ENCODE measurements at regions not wholly inside any gene's neighbourhood (a gene's known extent, or its start where the extent isn't known, plus 50 kb on each side); places are given as distances from the start of the nearest gene placed in this dataset.

- Histone ChIP-seq H3K9me3 (no peaks in the 10 kb centered on the region), H3K27ac (ENCODE audit: low read depth in 2 of 2, low read length in 1 of 2) (peak overlapping the region; percentile 55 to 77; a peak in 3 of 4 replicates), H3K36me3 (replicated peaks in 1 of 2; ENCODE audit: control insufficient read depth in 1 of 2, insufficient read depth in 2 of 2, low read length in 1 of 2) (no peaks in the 10 kb centered on the region), H3K4me2 (peak overlapping the region; percentile 58), H3K27me3 (ENCODE audit: insufficient read depth) (no peaks in the 10 kb centered on the region), H4K20me1 (ENCODE audit: insufficient read depth) (no peaks in the 10 kb centered on the region), H3K9me2 (no peaks in the 10 kb centered on the region), H3F3A (replicated peaks; ENCODE audit: insufficient read depth) (peaks cover 17% of the 10 kb centered on the region), H2AFZ (ENCODE audit: low read depth) (peak overlapping the region; percentile 67), H3K79me2 (ENCODE audit: insufficient read depth) (no peaks in the 10 kb centered on the region), H3K9ac (peak overlapping the region; percentile 32; the same call in 1 of the 2 replicates), H3K4me1 (ENCODE audit: control insufficient read depth in 1 of 2, insufficient read depth in 2 of 2, low read depth in 1 of 2, low read length in 1 of 2) (peaks cover 0 to 16% of the 10 kb centered on the region in 2 experiments; a peak in 1 of 4 replicates), H3K4me3 (ENCODE audit: low read depth in 2 of 2, low read length in 1 of 2) (no peak overlapping the region; a peak in 1 of 4 replicates)
- CTCF ChIA-PET = interaction anchor here (1.4 kb wide), 1 partner anchor 180 kb away, joined by 3 read pairs; no protein-coding TSS in a partner anchor
- POLR2A ChIA-PET = no interaction called here
- no peak for DNase-seq
- 22% methylated on average over 4 of the region's 4 CpGs for WGBS (ENCODE audit: low lambda C conversion rate)
- TF ChIP-seq JUND (IDR thresholded peaks at IDR 0.05) = peak; percentile 79
- no peak for TF ChIP-seq EZH2phosphoT487 (IDR thresholded peaks at IDR 0.05; ENCODE audit: borderline replicate concordance, low read depth)
- peak; percentile 80 for TF ChIP-seq ELF1 (IDR thresholded peaks at IDR 0.05)
- 0 out of 2 replicates have a peak, but pooled peaks have one; percentile 9 for TF ChIP-seq CTCF (IDR thresholded peaks at IDR 0.05)
- TF ChIP-seq TEAD4 (IDR thresholded peaks at IDR 0.05; ENCODE audit: borderline replicate concordance, insufficient read depth) = 0 out of 2 replicates have a peak, but pooled peaks have one; percentile 15
- peak; percentile 92 for TF ChIP-seq PBX3 (IDR thresholded peaks at IDR 0.05)
- no peak for TF ChIP-seq TAF1 (IDR thresholded peaks at IDR 0.05; ENCODE audit: borderline replicate concordance, low read depth, low read length)
- no peak for TF ChIP-seq NRF1 (IDR thresholded peaks at IDR 0.05; ENCODE audit: low read depth, low read length)
- TF ChIP-seq, protein P1, sequence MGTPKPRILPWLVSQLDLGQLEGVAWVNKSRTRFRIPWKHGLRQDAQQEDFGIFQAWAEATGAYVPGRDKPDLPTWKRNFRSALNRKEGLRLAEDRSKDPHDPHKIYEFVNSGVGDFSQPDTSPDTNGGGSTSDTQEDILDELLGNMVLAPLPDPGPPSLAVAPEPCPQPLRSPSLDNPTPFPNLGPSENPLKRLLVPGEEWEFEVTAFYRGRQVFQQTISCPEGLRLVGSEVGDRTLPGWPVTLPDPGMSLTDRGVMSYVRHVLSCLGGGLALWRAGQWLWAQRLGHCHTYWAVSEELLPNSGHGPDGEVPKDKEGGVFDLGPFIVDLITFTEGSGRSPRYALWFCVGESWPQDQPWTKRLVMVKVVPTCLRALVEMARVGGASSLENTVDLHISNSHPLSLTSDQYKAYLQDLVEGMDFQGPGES (IDR thresholded peaks at IDR 0.05; ENCODE audit: low read depth, low read length) = no peak
- no peak for TF ChIP-seq MXI1 (IDR thresholded peaks at IDR 0.05; ENCODE audit: low read depth, low read length)
- TF ChIP-seq USF2 (IDR thresholded peaks at IDR 0.05; ENCODE audit: borderline replicate concordance, low read depth, low read length) = no peak
- peak; percentile 77; the same call in 1 of the 2 replicates for TF ChIP-seq NFIC (IDR thresholded peaks at IDR 0.05; ENCODE audit: borderline replicate concordance)
- no peak for TF ChIP-seq GATA2 (CRISPR knock-in tag; IDR thresholded peaks at IDR 0.05)
- TF ChIP-seq POLR2AphosphoS5 (IDR thresholded peaks at IDR 0.05; ENCODE audit: low read depth, low read length) = no peak; the same call in 1 of the 2 replicates
- no peak for TF ChIP-seq SIN3A (IDR thresholded peaks at IDR 0.05; ENCODE audit: borderline replicate concordance, low read depth, low read length)
- no peak for TF ChIP-seq YY1 (IDR thresholded peaks at IDR 0.05; ENCODE audit: low read depth)
- TF ChIP-seq CHD2 (IDR thresholded peaks at IDR 0.05; ENCODE audit: low read length, partially characterized antibody) = no peak
- TF ChIP-seq ZBTB33 (IDR thresholded peaks at IDR 0.05; ENCODE audit: borderline replicate concordance, low read depth) = 0 out of 2 replicates have a peak, but pooled peaks have one; percentile 40
- TF ChIP-seq, protein P2, sequence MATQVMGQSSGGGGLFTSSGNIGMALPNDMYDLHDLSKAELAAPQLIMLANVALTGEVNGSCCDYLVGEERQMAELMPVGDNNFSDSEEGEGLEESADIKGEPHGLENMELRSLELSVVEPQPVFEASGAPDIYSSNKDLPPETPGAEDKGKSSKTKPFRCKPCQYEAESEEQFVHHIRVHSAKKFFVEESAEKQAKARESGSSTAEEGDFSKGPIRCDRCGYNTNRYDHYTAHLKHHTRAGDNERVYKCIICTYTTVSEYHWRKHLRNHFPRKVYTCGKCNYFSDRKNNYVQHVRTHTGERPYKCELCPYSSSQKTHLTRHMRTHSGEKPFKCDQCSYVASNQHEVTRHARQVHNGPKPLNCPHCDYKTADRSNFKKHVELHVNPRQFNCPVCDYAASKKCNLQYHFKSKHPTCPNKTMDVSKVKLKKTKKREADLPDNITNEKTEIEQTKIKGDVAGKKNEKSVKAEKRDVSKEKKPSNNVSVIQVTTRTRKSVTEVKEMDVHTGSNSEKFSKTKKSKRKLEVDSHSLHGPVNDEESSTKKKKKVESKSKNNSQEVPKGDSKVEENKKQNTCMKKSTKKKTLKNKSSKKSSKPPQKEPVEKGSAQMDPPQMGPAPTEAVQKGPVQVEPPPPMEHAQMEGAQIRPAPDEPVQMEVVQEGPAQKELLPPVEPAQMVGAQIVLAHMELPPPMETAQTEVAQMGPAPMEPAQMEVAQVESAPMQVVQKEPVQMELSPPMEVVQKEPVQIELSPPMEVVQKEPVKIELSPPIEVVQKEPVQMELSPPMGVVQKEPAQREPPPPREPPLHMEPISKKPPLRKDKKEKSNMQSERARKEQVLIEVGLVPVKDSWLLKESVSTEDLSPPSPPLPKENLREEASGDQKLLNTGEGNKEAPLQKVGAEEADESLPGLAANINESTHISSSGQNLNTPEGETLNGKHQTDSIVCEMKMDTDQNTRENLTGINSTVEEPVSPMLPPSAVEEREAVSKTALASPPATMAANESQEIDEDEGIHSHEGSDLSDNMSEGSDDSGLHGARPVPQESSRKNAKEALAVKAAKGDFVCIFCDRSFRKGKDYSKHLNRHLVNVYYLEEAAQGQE (IDR thresholded peaks at IDR 0.05; ENCODE audit: low read depth, low read length) = 0 out of 2 replicates have a peak, but pooled peaks have one; percentile 17
- no peak for TF ChIP-seq SMC3 (IDR thresholded peaks at IDR 0.05; ENCODE audit: low read depth, low read length)
- peak; percentile 27; the same call in 1 of the 2 replicates for TF ChIP-seq RXRA (IDR thresholded peaks at IDR 0.05; ENCODE audit: borderline replicate concordance, low read depth)
These were observed 223.2 kb downstream of the MTHFS start for GRCh38 chr15:79673416-79674123.
